GM23338 (cell line): ENCODE measurements at regions not wholly inside any gene's neighbourhood (a gene's known extent, or its start where the extent isn't known, plus 50 kb on each side); places are given as distances from the start of the nearest gene placed in this dataset.
"Not testable (repeated sequence)": the region's sequence is repeated elsewhere in the genome, so short reads cannot be mapped to it uniquely, and the experiment has no call there.

ENCODE experiments used
- ATAC-seq: fragments of 200-7000 bp; cut with Tn5 transposase; 3 replicates; pipeline ENCODE4 v1.9.1; 2020
- DNase-seq: peaks from one replicate; pipeline ENCODE4 v3.0.0-alpha.2; 2015; ENCODE audit warnings: low spot score
- H2AFZ ChIP-seq: fragments of 200-600 bp; sonication (generic); 2 replicates; pipeline ENCODE4 v1.8.0; 2016; ENCODE audit warnings: antibody characterized with exemption, mild to moderate bottlenecking, moderate library complexity
- H3F3A ChIP-seq: fragments of 200-600 bp; sonication (generic); replicated peaks from 2 replicates; pipeline ENCODE4 v1.8.0; 2017; ENCODE audit warnings: antibody characterized with exemption, mixed run types, low read depth
- H3K27ac ChIP-seq: fragments of 200-600 bp; sonication (generic); 2 replicates; pipeline ENCODE4 v1.6.1; 2016; ENCODE audit warnings: low read depth
- H3K27me3 ChIP-seq: fragments of 200-600 bp; sonication (generic); 2 replicates; pipeline ENCODE4 v1.8.0; 2016; ENCODE audit warnings: mild to moderate bottlenecking, mixed run types, moderate library complexity; ENCODE audit not compliant: insufficient read depth
- H3K36me3 ChIP-seq: fragments of 200-600 bp; sonication (generic); 2 replicates; pipeline ENCODE4 v1.8.0; 2016; ENCODE audit warnings: mild to moderate bottlenecking; ENCODE audit not compliant: insufficient read depth
- H3K4me1 ChIP-seq: fragments of 200-600 bp; sonication (generic); 2 replicates; pipeline ENCODE4 v1.8.0; 2016; ENCODE audit warnings: mild to moderate bottlenecking, moderate library complexity; ENCODE audit not compliant: insufficient read depth
- H3K4me2 ChIP-seq: fragments of 200-600 bp; sonication (generic); 2 replicates; pipeline ENCODE4 v1.7.1; 2017; ENCODE audit warnings: mixed run types
- H3K4me3 ChIP-seq: fragments of 200-600 bp; sonication (generic); 2 replicates; pipeline ENCODE4 v1.6.1; 2016; ENCODE audit warnings: mixed run types
- H3K79me2 ChIP-seq: fragments of 200-600 bp; sonication (generic); replicated peaks from 2 replicates; pipeline ENCODE4 v1.8.0; 2017; ENCODE audit warnings: mild to moderate bottlenecking; ENCODE audit not compliant: insufficient read depth
- H3K9me2 ChIP-seq: fragments of 200-600 bp; sonication (generic); 2 replicates; pipeline ENCODE4 v1.8.0; 2017; ENCODE audit not compliant: insufficient read depth
- H4K20me1 ChIP-seq: fragments of 200-600 bp; sonication (generic); replicated peaks from 2 replicates; pipeline ENCODE4 v1.8.0; 2017; ENCODE audit warnings: mild to moderate bottlenecking; ENCODE audit not compliant: insufficient read depth
- H3K27ac Mint-ChIP-seq: 2 replicates; pipeline ENCODE4 v1.8.0; 2020; ENCODE audit warnings: inconsistent platforms, mild to moderate bottlenecking, moderate library complexity, mixed read lengths
- H3K27me3 Mint-ChIP-seq: 3 replicates; pipeline ENCODE4 v1.8.0; 2022; ENCODE audit warnings: low read depth, mild to moderate bottlenecking, moderate library complexity, mixed read lengths, inconsistent platforms; ENCODE audit not compliant: insufficient read depth, poor library complexity
- H3K36me3 Mint-ChIP-seq: 3 replicates; pipeline ENCODE4 v1.8.0; 2021; ENCODE audit warnings: low read depth, mild to moderate bottlenecking, inconsistent platforms, moderate library complexity, mixed read lengths
- H3K4me1 Mint-ChIP-seq: 3 replicates; pipeline ENCODE4 v1.8.0; 2020; ENCODE audit warnings: mild to moderate bottlenecking, inconsistent platforms, mixed read lengths
- H3K4me3 Mint-ChIP-seq: 3 replicates; pipeline ENCODE4 v1.8.0; 2021; ENCODE audit warnings: moderate library complexity, mild to moderate bottlenecking, inconsistent platforms, mixed read lengths
- H3K9me3 Mint-ChIP-seq: 3 replicates; pipeline ENCODE4 v1.8.0; 2020; ENCODE audit warnings: moderate library complexity, mild to moderate bottlenecking, inconsistent platforms, mixed read lengths
- CREB1 ChIP-seq: fragments of 250-450 bp; sonication (Bioruptor Pico); IDR thresholded peaks from 2 replicates; pipeline ENCODE4 v1.5.0; 2020; ENCODE audit warnings: low read depth, mild to moderate bottlenecking, moderate library complexity
- EZH2 ChIP-seq: fragments of 200-600 bp; sonication (generic); IDR thresholded peaks from one replicate; pipeline ENCODE4 v1.8.0; 2017; ENCODE audit warnings: antibody characterized with exemption, mild to moderate bottlenecking, low read depth; ENCODE audit not compliant: unreplicated experiment
- EZH2phosphoT487 ChIP-seq: fragments of 200-600 bp; sonication (generic); IDR thresholded peaks from one replicate; pipeline ENCODE4 v1.8.1; 2018; ENCODE audit warnings: antibody characterized with exemption; ENCODE audit not compliant: unreplicated experiment
- JUNB ChIP-seq: IDR thresholded peaks from one replicate; pipeline ENCODE4 v1.6.1; 2016; ENCODE audit warnings: antibody characterized with exemption; ENCODE audit not compliant: unreplicated experiment
- NANOG ChIP-seq: IDR thresholded peaks from 2 replicates; pipeline ENCODE4 v1.6.1; 2016; ENCODE audit warnings: antibody characterized with exemption, borderline replicate concordance
- POLR2AphosphoS5 ChIP-seq: IDR thresholded peaks from 2 replicates; pipeline ENCODE4 v1.6.1; 2016; ENCODE audit warnings: antibody characterized with exemption, low read depth
- STAT1 ChIP-seq: IDR thresholded peaks from one replicate; pipeline ENCODE4 v1.6.1; 2016; ENCODE audit warnings: antibody characterized with exemption; ENCODE audit not compliant: unreplicated experiment
- TF ChIP-seq, protein P1 (sequence below), 2 experiments: fragments of 200-600 bp in 1 of 2; sonication (generic) in 1 of 2; conservative IDR thresholded peaks; 2 replicates each; pipeline versions ENCODE4 v1.5.1 to v1.6.1; 2016 to 2017; ENCODE audit warnings: antibody characterized with exemption in 2 of 2, low read depth in 2 of 2, mild to moderate bottlenecking in 2 of 2, moderate library complexity in 1 of 2
- TF ChIP-seq, protein P2 (sequence below): IDR thresholded peaks from one replicate; pipeline ENCODE4 v1.6.1; 2018; ENCODE audit warnings: antibody characterized with exemption; ENCODE audit not compliant: unreplicated experiment
- TF ChIP-seq, protein P3 (sequence below): IDR thresholded peaks from 2 replicates; pipeline ENCODE4 v1.6.1; 2016; ENCODE audit warnings: antibody characterized with exemption

DNA sequence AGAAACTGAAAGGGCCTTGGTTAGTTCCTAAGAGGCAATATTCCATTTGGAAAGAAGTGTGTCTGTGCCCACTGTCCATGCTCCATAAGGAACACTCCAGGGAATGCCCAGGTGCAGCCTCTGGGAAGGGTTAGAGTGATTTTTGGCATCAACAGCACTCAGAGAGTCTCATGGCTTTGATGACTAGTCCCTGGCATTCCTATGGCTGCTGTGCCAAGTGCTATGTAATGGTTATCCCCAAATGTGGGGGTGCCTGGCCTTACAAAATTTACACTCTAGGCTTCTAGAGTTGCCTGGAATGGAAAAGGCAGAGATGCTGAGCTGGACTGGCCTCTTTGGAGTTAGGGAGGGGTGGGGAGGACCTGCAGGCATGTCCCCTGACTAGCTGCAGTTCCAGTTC lies 75.0 kb upstream of the BCAR3 start (continued):
- TF ChIP-seq, protein P1, sequence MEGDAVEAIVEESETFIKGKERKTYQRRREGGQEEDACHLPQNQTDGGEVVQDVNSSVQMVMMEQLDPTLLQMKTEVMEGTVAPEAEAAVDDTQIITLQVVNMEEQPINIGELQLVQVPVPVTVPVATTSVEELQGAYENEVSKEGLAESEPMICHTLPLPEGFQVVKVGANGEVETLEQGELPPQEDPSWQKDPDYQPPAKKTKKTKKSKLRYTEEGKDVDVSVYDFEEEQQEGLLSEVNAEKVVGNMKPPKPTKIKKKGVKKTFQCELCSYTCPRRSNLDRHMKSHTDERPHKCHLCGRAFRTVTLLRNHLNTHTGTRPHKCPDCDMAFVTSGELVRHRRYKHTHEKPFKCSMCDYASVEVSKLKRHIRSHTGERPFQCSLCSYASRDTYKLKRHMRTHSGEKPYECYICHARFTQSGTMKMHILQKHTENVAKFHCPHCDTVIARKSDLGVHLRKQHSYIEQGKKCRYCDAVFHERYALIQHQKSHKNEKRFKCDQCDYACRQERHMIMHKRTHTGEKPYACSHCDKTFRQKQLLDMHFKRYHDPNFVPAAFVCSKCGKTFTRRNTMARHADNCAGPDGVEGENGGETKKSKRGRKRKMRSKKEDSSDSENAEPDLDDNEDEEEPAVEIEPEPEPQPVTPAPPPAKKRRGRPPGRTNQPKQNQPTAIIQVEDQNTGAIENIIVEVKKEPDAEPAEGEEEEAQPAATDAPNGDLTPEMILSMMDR (conservative IDR thresholded peaks at IDR 0.05; ENCODE audit: low read depth in 2 of 2) = no peak
- no peak for TF ChIP-seq STAT1
- TF ChIP-seq, protein P2, sequence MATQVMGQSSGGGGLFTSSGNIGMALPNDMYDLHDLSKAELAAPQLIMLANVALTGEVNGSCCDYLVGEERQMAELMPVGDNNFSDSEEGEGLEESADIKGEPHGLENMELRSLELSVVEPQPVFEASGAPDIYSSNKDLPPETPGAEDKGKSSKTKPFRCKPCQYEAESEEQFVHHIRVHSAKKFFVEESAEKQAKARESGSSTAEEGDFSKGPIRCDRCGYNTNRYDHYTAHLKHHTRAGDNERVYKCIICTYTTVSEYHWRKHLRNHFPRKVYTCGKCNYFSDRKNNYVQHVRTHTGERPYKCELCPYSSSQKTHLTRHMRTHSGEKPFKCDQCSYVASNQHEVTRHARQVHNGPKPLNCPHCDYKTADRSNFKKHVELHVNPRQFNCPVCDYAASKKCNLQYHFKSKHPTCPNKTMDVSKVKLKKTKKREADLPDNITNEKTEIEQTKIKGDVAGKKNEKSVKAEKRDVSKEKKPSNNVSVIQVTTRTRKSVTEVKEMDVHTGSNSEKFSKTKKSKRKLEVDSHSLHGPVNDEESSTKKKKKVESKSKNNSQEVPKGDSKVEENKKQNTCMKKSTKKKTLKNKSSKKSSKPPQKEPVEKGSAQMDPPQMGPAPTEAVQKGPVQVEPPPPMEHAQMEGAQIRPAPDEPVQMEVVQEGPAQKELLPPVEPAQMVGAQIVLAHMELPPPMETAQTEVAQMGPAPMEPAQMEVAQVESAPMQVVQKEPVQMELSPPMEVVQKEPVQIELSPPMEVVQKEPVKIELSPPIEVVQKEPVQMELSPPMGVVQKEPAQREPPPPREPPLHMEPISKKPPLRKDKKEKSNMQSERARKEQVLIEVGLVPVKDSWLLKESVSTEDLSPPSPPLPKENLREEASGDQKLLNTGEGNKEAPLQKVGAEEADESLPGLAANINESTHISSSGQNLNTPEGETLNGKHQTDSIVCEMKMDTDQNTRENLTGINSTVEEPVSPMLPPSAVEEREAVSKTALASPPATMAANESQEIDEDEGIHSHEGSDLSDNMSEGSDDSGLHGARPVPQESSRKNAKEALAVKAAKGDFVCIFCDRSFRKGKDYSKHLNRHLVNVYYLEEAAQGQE = no peak
- TF ChIP-seq NANOG = no peak
- TF ChIP-seq POLR2AphosphoS5 = no peak
- TF ChIP-seq EZH2 = no peak
- TF ChIP-seq, protein P3, sequence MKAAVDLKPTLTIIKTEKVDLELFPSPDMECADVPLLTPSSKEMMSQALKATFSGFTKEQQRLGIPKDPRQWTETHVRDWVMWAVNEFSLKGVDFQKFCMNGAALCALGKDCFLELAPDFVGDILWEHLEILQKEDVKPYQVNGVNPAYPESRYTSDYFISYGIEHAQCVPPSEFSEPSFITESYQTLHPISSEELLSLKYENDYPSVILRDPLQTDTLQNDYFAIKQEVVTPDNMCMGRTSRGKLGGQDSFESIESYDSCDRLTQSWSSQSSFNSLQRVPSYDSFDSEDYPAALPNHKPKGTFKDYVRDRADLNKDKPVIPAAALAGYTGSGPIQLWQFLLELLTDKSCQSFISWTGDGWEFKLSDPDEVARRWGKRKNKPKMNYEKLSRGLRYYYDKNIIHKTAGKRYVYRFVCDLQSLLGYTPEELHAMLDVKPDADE = no peak
- TF ChIP-seq CREB1 (CRISPR knock-in tag) = no peak
- no peak for TF ChIP-seq EZH2phosphoT487
- no peak for TF ChIP-seq JUNB

DNA sequence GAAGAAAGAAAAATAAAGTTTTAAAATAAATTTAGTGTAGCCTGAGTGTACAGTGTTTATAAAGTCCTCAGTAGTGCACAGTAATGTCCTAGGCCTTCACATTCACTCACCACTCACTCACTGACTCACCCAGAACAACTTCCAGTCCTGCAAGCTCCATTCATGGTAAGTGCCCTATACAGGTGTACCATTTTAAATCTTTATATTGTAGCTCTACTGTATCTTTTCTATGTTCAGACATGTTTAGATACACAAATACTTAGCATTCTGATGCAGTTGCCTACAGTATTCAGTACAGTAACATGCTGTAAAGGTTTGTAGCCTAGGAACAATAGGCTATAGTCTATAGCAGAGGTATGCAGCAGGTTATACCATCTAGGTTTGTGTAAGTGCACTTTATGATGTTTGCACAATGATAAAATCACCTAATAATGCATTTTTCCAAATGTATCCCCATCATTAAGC lies 73.6 kb upstream of the BCAR3 start:
- not testable (repeated sequence) for H3K27me3 Mint-ChIP-seq

More for the DNA sequence above, 73.6 kb upstream of the BCAR3 start:
- not testable (repeated sequence) for ATAC-seq, H2AFZ ChIP-seq, H3K4me3 Mint-ChIP-seq, H3K4me1 ChIP-seq, H3F3A ChIP-seq, H3K4me2 ChIP-seq, H3K9me3 Mint-ChIP-seq, H3K79me2 ChIP-seq, H3K27ac ChIP-seq, H3K36me3 ChIP-seq, H3K27ac Mint-ChIP-seq, H3K27me3 ChIP-seq, H3K4me1 Mint-ChIP-seq, H3K4me3 ChIP-seq, H4K20me1 ChIP-seq, DNase-seq, H3K36me3 Mint-ChIP-seq
- peaks cover 20% of the 10 kb centered on the region; the same call in 1 of the 2 replicates for H3K9me2 ChIP-seq
